B cell (primary cell): ENCODE measurements at regions not wholly inside any gene's neighbourhood (a gene's known extent, or its start where the extent isn't known, plus 50 kb on each side); places are given as distances from the start of the nearest gene placed in this dataset.
"Not testable (repeated sequence)": the region's sequence is repeated elsewhere in the genome, so short reads cannot be mapped to it uniquely, and the experiment has no call there.

Source experiments
- ATAC-seq: fragments of 200-7000 bp; cut with Tn5 transposase; one replicate; pipeline ENCODE4 v1.10.0; 2021; ENCODE audit warnings: low read depth, mild to moderate bottlenecking, moderate number of reproducible peaks, moderate library complexity
- CTCF ChIA-PET: fragments of 350-600 bp; sonication (Branson Sonifier 250); formaldehyde crosslinking; loops from one replicate; lab custom pipeline; 2021; ENCODE audit warnings: antibody characterized with exemption, inconsistent platforms; lab: Charles Lee
- POLR2A ChIA-PET: fragments of 350-600 bp; sonication (Branson Sonifier 250); formaldehyde crosslinking; loops from one replicate; lab custom pipeline; 2021; ENCODE audit warnings: antibody characterized with exemption; lab: Charles Lee
- DNase-seq: peaks from one replicate; pipeline ENCODE4 v3.0.0; 2013
- H2AFZ ChIP-seq: 2 replicates; pipeline ENCODE4 v1.6.1; 2012; ENCODE audit warnings: mild to moderate bottlenecking, low read depth, low read length; ENCODE audit not compliant: insufficient read depth, poor library complexity, severe bottlenecking
- H3K27ac ChIP-seq, 2 donors: 1 replicate in 1 of 2; 2 replicates in 1 of 2; pipeline ENCODE4 v1.5.1; 2012 to 2013; ENCODE audit warnings: low read length in 2 of 2, mild to moderate bottlenecking in 2 of 2, moderate library complexity in 1 of 2
- H3K27me3 ChIP-seq, 4 experiments: fragments of 200-600 bp in 1 of 4; sonication (generic) in 1 of 4; replicated peaks in 1 of 4; 1 replicate in 2 of 4; 2 replicates in 2 of 4; pipeline versions ENCODE4 v1.6.1 to v1.7.0; 2013 to 2016; ENCODE audit warnings: low read length in 3 of 4, mild to moderate bottlenecking in 2 of 4, mixed read lengths in 1 of 4, moderate library complexity in 1 of 4; ENCODE audit not compliant: insufficient read depth in 4 of 4, control insufficient read depth in 3 of 4; ENCODE audit errors: control extremely low read depth in 1 of 4
- H3K36me3 ChIP-seq, 2 experiments: replicated peaks in 1 of 2; 1 replicate in 1 of 2; 2 replicates in 1 of 2; pipeline versions ENCODE4 v1.6.1 to v1.7.1; 2013; ENCODE audit warnings: low read length in 1 of 2; ENCODE audit not compliant: insufficient read depth in 2 of 2, control insufficient read depth in 1 of 2; ENCODE audit errors: control extremely low read depth in 1 of 2, extremely low read depth in 1 of 2
- H3K4me1 ChIP-seq, 2 donors: fragments of 200-600 bp in 1 of 2; sonication (generic) in 1 of 2; 1 replicate in 1 of 2; 2 replicates in 1 of 2; pipeline versions ENCODE4 v1.5.1 to v1.6.1; 2013 to 2017; ENCODE audit warnings: low read length in 2 of 2; ENCODE audit not compliant: control insufficient read depth in 2 of 2, insufficient read depth in 2 of 2
- H3K4me2 ChIP-seq: replicated peaks from 2 replicates; pipeline ENCODE3; 2012; ENCODE audit warnings: mild to moderate bottlenecking, low read depth, low read length; ENCODE audit not compliant: poor library complexity, severe bottlenecking
- H3K4me3 ChIP-seq, 5 experiments: fragments of 200-600 bp in 1 of 5; sonication (generic) in 1 of 5; 1 replicate in 3 of 5; 2 replicates in 2 of 5; pipeline versions ENCODE4 v1.5.1 to v1.7.0; 2011 to 2016; ENCODE audit warnings: low read length in 4 of 5, mild to moderate bottlenecking in 4 of 5, low read depth in 2 of 5, control low read depth in 1 of 5, moderate library complexity in 1 of 5; ENCODE audit not compliant: insufficient read depth in 1 of 5; ENCODE audit errors: control extremely low read depth in 1 of 5, extremely low read depth in 1 of 5
- H3K79me2 ChIP-seq: fragments of 200-600 bp; sonication (generic); one replicate; pipeline ENCODE4 v1.6.0; 2016; ENCODE audit warnings: low read length; ENCODE audit not compliant: control insufficient read depth, insufficient read depth
- H3K9ac ChIP-seq: fragments of 200-600 bp; sonication (generic); 2 replicates; pipeline ENCODE4 v1.6.1; 2017; ENCODE audit warnings: mild to moderate bottlenecking, low read length, moderate library complexity
- H3K9me3 ChIP-seq, 3 donors: one replicate each; pipeline versions ENCODE4 v1.6.1 to v1.7.1; 2013; ENCODE audit warnings: low read length in 2 of 3; ENCODE audit not compliant: control insufficient read depth in 2 of 3, insufficient read depth in 1 of 3; ENCODE audit errors: control extremely low read depth in 1 of 3
- H4K20me1 ChIP-seq: 2 replicates; pipeline ENCODE4 v1.6.0; 2012; ENCODE audit warnings: mild to moderate bottlenecking, low read length; ENCODE audit not compliant: insufficient read depth, control insufficient read depth, poor library complexity, severe bottlenecking
- H3K27ac Mint-ChIP-seq: one replicate; pipeline ENCODE4 v1.8.0; 2021; ENCODE audit warnings: mixed read lengths
- H3K27me3 Mint-ChIP-seq: one replicate; pipeline ENCODE4 v1.8.0; 2021; ENCODE audit warnings: mixed read lengths
- H3K4me1 Mint-ChIP-seq: one replicate; pipeline ENCODE4 v1.8.0; 2021; ENCODE audit warnings: mixed read lengths
- H3K4me3 Mint-ChIP-seq: one replicate; pipeline ENCODE4 v1.8.0; 2021; ENCODE audit warnings: mixed read lengths
- H3K9me3 Mint-ChIP-seq: one replicate; pipeline ENCODE4 v1.8.0; 2022; ENCODE audit warnings: mixed read lengths; ENCODE audit not compliant: insufficient read depth
- EZH2 ChIP-seq: IDR thresholded peaks from 2 replicates; pipeline ENCODE4 v1.6.1; 2012; ENCODE audit warnings: borderline replicate concordance, low read depth, mild to moderate bottlenecking, moderate library complexity, low read length; ENCODE audit not compliant: insufficient read depth, poor library complexity, severe bottlenecking
- WGBS: methylation state at CpG from one replicate; pipeline ENCODE4 v1.1.5; 2013; ENCODE audit warnings: missing lambda C conversion rate; ENCODE audit not compliant: insufficient coverage; 5-methylcytosine and 5-hydroxymethylcytosine counted together
- intact Hi-C: fragments of 100-400 bp; cut with micrococcal nuclease; formaldehyde crosslinking; loops from one replicate; pipeline ENCODE4 v1.10.0; 2022
- TF ChIP-seq, protein P1 (sequence below): fragments of 200-600 bp; IDR thresholded peaks from one replicate; pipeline ENCODE4 v1.8.0; 2022; ENCODE audit warnings: antibody characterized with exemption, mild to moderate bottlenecking

DNA sequence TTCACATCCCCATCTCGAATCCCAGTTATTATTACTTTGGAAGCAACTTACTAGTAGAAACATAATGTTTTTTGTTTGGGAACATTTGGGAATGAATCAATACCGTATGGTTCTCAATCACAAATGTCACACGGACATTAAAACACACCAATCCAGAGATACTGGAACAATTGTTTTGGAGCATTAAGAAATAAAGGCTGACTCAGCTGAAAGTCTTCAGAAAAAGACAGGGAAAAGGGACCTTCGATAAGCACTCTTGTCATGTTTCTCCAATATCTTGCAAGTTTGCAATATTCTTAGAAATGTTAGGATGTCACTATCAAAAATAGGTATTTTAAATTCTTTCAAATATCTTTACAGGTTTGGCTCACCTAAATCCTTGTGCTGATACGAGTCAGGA lies 362.4 kb downstream of the CETN3 start:
- Histone ChIP-seq H3K27ac (no peak overlapping the region), H3K9me3 (peaks cover 0 to 6% (median 0%) of the 10 kb centered on the region in 3 donors), H3K79me2 (no peaks in the 10 kb centered on the region), H3K4me1 (no peaks in the 10 kb centered on the region), H3K9ac (no peak overlapping the region), H3K4me3 (no peak overlapping the region), H2AFZ (no peak overlapping the region), H3K36me3 (no peaks in the 10 kb centered on the region), H4K20me1 (no peaks in the 10 kb centered on the region), H3K4me2 (no peak overlapping the region), H3K27me3 (no peaks in the 10 kb centered on the region)
- H3K27ac Mint-ChIP-seq = no peak overlapping the region
- ChIA-PET POLR2A (no interaction called here), CTCF (no interaction called here)
- ATAC-seq (no peak), DNase-seq (no peak)
- H3K4me1 Mint-ChIP-seq = no peaks in the 10 kb centered on the region
- intact Hi-C loops = no loop called here
- H3K27me3 Mint-ChIP-seq = peaks cover 7% of the 10 kb centered on the region
- no peaks in the 10 kb centered on the region for H3K9me3 Mint-ChIP-seq
- TF ChIP-seq, protein P1, sequence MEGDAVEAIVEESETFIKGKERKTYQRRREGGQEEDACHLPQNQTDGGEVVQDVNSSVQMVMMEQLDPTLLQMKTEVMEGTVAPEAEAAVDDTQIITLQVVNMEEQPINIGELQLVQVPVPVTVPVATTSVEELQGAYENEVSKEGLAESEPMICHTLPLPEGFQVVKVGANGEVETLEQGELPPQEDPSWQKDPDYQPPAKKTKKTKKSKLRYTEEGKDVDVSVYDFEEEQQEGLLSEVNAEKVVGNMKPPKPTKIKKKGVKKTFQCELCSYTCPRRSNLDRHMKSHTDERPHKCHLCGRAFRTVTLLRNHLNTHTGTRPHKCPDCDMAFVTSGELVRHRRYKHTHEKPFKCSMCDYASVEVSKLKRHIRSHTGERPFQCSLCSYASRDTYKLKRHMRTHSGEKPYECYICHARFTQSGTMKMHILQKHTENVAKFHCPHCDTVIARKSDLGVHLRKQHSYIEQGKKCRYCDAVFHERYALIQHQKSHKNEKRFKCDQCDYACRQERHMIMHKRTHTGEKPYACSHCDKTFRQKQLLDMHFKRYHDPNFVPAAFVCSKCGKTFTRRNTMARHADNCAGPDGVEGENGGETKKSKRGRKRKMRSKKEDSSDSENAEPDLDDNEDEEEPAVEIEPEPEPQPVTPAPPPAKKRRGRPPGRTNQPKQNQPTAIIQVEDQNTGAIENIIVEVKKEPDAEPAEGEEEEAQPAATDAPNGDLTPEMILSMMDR = no peak
- TF ChIP-seq EZH2 = no peak
- no CpG with 5 or more reads among the region's 5 CpGs for WGBS
- H3K4me3 Mint-ChIP-seq = no peak overlapping the region

DNA sequence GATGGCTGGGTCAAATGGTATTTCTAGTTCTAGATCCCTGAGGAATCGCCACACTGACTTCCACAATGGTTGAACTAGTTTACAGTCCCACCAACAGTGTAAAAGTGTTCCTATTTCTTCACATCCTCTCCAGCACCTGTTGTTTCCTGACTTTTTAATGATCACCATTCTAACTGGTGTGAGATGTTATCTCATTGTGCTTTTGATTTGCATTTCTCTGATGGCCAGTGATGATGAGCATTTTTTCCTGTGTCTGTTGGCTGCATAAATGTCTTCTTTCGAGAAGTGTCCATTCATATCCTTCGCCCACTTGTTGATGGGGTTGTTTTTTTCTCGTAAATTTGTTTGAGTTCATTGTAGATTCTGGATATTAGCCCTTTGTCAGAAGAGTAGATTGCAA lies 369.5 kb downstream of the CETN3 start:
- H3K27ac ChIP-seq, DNase-seq, intact Hi-C loops, H4K20me1 ChIP-seq, H3K4me3 ChIP-seq, H3K4me3 Mint-ChIP-seq, H3K27ac Mint-ChIP-seq, H3K27me3 ChIP-seq, H3K4me1 ChIP-seq, ATAC-seq, H3K4me2 ChIP-seq, H3K9ac ChIP-seq, H3K4me1 Mint-ChIP-seq, H2AFZ ChIP-seq, H3K27me3 Mint-ChIP-seq, POLR2A ChIA-PET, H3K79me2 ChIP-seq, H3K9me3 ChIP-seq, CTCF ChIA-PET, H3K36me3 ChIP-seq: not testable (repeated sequence)
- no CpG with 5 or more reads among the region's 4 CpGs for WGBS
- peaks cover 15% of the 10 kb centered on the region for H3K9me3 Mint-ChIP-seq
